ENCODE measurements at regions not wholly inside any gene's neighbourhood (a gene's known extent, or its start where the extent isn't known, plus 50 kb on each side); places are given as distances from the start of the nearest gene placed in this dataset.

DNA sequence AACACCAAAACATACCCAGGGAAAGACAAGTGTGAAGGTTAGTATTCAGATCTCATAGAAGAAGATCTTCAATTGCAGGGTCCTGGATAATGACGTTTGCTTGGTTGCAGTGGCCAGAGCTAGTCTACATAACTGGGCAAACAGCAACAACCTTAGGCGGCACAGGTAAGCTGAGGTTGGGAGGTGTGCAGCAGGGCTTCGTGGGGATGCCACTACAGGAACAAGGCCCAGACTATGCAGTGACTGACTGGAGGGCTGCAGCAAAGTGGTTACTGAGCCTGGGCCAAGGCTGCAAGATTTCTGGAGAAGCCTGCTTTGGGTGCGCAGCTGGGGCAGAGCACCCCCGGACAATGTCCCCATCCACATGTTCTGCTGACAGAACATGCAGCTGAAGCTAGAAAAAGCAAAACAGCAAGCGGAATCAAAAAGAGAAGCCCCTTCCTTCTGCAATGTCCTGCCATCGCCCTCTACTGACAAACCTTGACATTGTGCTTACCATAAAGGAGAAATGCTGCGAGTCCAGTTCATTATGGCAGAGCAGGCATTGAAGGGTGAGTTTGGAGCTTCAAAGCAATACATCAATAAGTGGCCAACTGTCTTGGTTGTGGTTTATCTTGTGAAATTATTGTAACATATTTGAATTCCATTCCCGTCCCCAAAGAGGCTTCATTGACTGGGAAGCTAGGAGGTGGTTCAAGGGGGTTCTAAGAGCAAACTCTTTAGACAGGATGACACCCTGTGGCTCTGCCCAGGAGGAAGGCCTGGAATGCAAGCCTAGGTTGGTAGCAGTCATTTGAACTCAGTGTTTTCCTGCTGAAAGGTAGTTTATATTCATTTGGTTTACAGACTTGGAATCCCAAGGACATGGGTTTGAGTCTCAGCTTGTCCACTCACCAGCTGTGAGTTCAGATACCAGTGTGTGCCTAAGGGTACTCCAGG, 217.0 kb downstream of the PDCD6IP start:
- no peaks in the 10 kb centered on the region for H3K79me1 ChIP-seq (ENCODE audit: low read length)
- no peak overlapping the region for H3K4me2 ChIP-seq (ENCODE audit: low read length)
- H2BK120ac ChIP-seq (ENCODE audit: insufficient read depth, low read length, poor library complexity), result no peak overlapping the region
- DNase-seq, result peak in 1 of 2 donors; percentile 8
- no peaks in the 10 kb centered on the region for H3K36me3 ChIP-seq (ENCODE audit: control insufficient read depth in 1 of 2, insufficient read depth in 2 of 2, low read length in 2 of 2)
- H3K18ac ChIP-seq (ENCODE audit: low read length), result no peak overlapping the region
- H3K4me3 ChIP-seq (ENCODE audit: low read depth, low read length), result peak overlapping the region; percentile 11
- WGBS (ENCODE audit: extremely low coverage, insufficient coverage, insufficient read length), result no CpG with 5 or more reads among the region's 9 CpGs
- H4K91ac ChIP-seq (ENCODE audit: low read depth, low read length), result no peak overlapping the region
- no peak overlapping the region for H2AK5ac ChIP-seq (ENCODE audit: low read length)
- no peaks in the 10 kb centered on the region for H3K27me3 ChIP-seq (ENCODE audit: insufficient read depth, low read length)
- no peak overlapping the region for H3K23ac ChIP-seq (ENCODE audit: low read length)
- H3K4me1 ChIP-seq (ENCODE audit: control insufficient read depth in 1 of 2, insufficient read depth in 2 of 2, low read length in 2 of 2), result no peaks in the 10 kb centered on the region
- no peak overlapping the region for H4K12ac ChIP-seq (ENCODE audit: low read depth, low read length)
- no peaks in the 10 kb centered on the region for H3K9me3 ChIP-seq (ENCODE audit: insufficient read depth, low read depth, low read length)
- H3K9ac ChIP-seq (ENCODE audit: low read length), result no peak overlapping the region
- H2BK5ac ChIP-seq (ENCODE audit: low read depth, low read length, poor library complexity), result no peak overlapping the region
- H2AFZ ChIP-seq (ENCODE audit: insufficient read depth, low read length, poor library complexity), result no peak overlapping the region
- no peak overlapping the region for H3K27ac ChIP-seq (ENCODE audit: low read depth, low read length)
- H3K14ac ChIP-seq (ENCODE audit: low read length), result no peak overlapping the region
- no peaks in the 10 kb centered on the region for H3K79me2 ChIP-seq (ENCODE audit: control insufficient read depth, insufficient read depth, low read length, poor library complexity)
- no peak overlapping the region for H4K8ac ChIP-seq (ENCODE audit: low read depth, low read length)
- H2BK12ac ChIP-seq (ENCODE audit: low read length), result no peak overlapping the region
- H3K4ac ChIP-seq (ENCODE audit: low read depth, low read length), result no peak overlapping the region

DNA sequence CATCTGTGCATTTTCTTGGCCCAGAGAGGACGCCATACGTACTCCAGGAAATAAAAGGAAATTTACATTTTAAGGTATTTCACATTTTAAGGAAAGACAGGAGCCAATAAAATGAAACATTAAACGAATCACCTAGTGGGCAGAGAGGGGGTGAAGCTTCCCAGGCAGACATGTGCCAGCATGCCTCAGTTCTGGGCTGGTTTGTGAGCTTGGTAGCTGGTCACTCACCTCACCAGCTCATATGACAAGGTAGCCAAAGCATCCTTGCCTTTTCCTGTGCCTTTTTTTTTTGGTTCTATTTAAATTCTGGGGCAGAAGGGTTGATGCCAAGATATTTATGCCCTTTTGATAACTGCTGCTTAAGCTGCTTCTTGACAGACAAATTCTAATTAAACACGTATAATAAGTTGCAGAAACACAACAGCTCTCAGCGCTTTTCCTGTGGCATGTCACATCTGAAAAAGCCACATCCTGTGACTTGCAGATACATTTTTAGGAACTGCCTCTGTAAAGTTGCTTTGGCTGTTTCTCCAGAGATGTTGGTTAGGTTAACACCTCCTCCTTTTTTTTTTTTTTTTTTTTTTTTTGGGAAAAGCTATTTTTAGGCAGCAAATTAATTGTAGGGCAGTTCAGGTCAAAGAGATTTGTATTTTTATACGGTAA, 218.6 kb downstream of the PDCD6IP start:
- WGBS (ENCODE audit: extremely low coverage, insufficient coverage, insufficient read length), result no CpG with 5 or more reads among the region's 6 CpGs
- Histone ChIP-seq H2BK12ac (ENCODE audit: low read length) (no peak overlapping the region), H3K18ac (ENCODE audit: low read length) (no peak overlapping the region), H2BK120ac (ENCODE audit: insufficient read depth, low read length, poor library complexity) (no peak overlapping the region), H3K79me1 (ENCODE audit: low read length) (no peaks in the 10 kb centered on the region), H3K14ac (ENCODE audit: low read length) (no peak overlapping the region), H3K4me3 (ENCODE audit: low read depth, low read length) (no peak overlapping the region), H3K23ac (ENCODE audit: low read length) (no peak overlapping the region), H3K79me2 (ENCODE audit: control insufficient read depth, insufficient read depth, low read length, poor library complexity) (no peaks in the 10 kb centered on the region), H2BK5ac (ENCODE audit: low read depth, low read length, poor library complexity) (no peak overlapping the region), H2AFZ (ENCODE audit: insufficient read depth, low read length, poor library complexity) (no peak overlapping the region), H4K12ac (ENCODE audit: low read depth, low read length) (no peak overlapping the region), H3K27me3 (ENCODE audit: insufficient read depth, low read length) (no peaks in the 10 kb centered on the region), H3K4ac (ENCODE audit: low read depth, low read length) (no peak overlapping the region), H3K36me3 (ENCODE audit: control insufficient read depth in 1 of 2, insufficient read depth in 2 of 2, low read length in 2 of 2) (no peaks in the 10 kb centered on the region), H4K91ac (ENCODE audit: low read depth, low read length) (no peak overlapping the region), H4K8ac (ENCODE audit: low read depth, low read length) (no peak overlapping the region), H3K4me2 (ENCODE audit: low read length) (no peak overlapping the region), H3K4me1 (ENCODE audit: control insufficient read depth in 1 of 2, insufficient read depth in 2 of 2, low read length in 2 of 2) (no peaks in the 10 kb centered on the region), H3K9me3 (ENCODE audit: insufficient read depth, low read depth, low read length) (no peaks in the 10 kb centered on the region), H3K9ac (ENCODE audit: low read length) (no peak overlapping the region), H2AK5ac (ENCODE audit: low read length) (no peak overlapping the region), H3K27ac (ENCODE audit: low read depth, low read length) (no peak overlapping the region)
- no peak for DNase-seq

DNA sequence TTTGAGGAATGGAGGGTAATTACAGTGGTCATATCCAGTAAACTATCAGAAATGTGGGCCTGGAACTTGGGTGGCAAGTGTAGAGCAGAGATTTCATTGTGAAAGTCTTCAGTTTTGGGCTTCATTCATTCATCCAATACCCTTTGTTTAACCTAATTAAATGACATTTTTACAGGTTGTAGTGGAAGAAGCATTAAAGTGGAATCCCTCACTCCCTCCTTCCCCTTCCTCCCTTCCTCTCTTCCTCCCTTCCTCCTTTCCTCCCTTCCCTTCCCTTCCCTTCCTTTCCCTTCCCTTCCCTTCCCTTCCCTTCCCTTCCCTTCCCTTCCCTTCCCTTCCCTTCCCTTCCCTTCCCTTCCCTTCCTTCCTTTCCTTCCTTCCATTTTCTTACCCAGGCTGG, 219.3 kb downstream of the PDCD6IP start:
- Histone ChIP-seq H2AFZ (ENCODE audit: insufficient read depth, low read length, poor library complexity) (no peak overlapping the region), H2AK5ac (ENCODE audit: low read length) (no peak overlapping the region)

DNA sequence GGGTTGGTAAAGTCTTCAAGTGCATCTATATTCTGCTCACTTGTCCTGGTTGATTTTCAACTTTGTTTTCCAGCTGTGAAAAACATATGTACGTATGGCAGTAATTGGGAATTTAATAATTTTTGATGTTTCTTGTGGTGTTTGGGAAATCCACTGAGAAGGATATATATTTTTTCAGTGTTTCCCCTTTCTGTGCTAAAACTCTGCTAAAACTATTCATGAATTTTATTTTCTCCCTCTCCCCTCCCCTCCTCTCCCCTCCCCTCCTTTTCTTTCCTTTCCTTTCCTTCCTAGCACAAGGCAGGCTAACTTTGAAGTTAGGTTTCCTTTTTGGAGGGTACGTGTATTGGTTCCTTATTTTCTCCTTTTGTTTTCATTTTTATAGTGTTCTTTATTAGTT, 220.7 kb downstream of the PDCD6IP start:
- Histone ChIP-seq H3K14ac (ENCODE audit: low read length) (no peak overlapping the region), H4K8ac (ENCODE audit: low read depth, low read length) (no peak overlapping the region), H3K18ac (ENCODE audit: low read length) (no peak overlapping the region), H3K27me3 (ENCODE audit: insufficient read depth, low read length) (no peaks in the 10 kb centered on the region), H3K79me2 (ENCODE audit: control insufficient read depth, insufficient read depth, low read length, poor library complexity) (no peaks in the 10 kb centered on the region), H2BK120ac (ENCODE audit: insufficient read depth, low read length, poor library complexity) (no peak overlapping the region), H3K9ac (ENCODE audit: low read length) (no peak overlapping the region), H3K4me2 (ENCODE audit: low read length) (no peak overlapping the region), H3K36me3 (ENCODE audit: control insufficient read depth in 1 of 2, insufficient read depth in 2 of 2, low read length in 2 of 2) (no peaks in the 10 kb centered on the region), H3K23ac (ENCODE audit: low read length) (no peak overlapping the region), H3K9me3 (ENCODE audit: insufficient read depth, low read depth, low read length) (no peaks in the 10 kb centered on the region), H2BK12ac (ENCODE audit: low read length) (no peak overlapping the region), H3K4me1 (ENCODE audit: control insufficient read depth in 1 of 2, insufficient read depth in 2 of 2, low read length in 2 of 2) (no peaks in the 10 kb centered on the region), H2AFZ (ENCODE audit: insufficient read depth, low read length, poor library complexity) (no peak overlapping the region), H2AK5ac (ENCODE audit: low read length) (no peak overlapping the region), H4K12ac (ENCODE audit: low read depth, low read length) (no peak overlapping the region), H4K91ac (ENCODE audit: low read depth, low read length) (no peak overlapping the region), H3K79me1 (ENCODE audit: low read length) (no peaks in the 10 kb centered on the region), H3K4me3 (ENCODE audit: low read depth, low read length) (no peak overlapping the region), H2BK5ac (ENCODE audit: low read depth, low read length, poor library complexity) (no peak overlapping the region), H3K4ac (ENCODE audit: low read depth, low read length) (no peak overlapping the region), H3K27ac (ENCODE audit: low read depth, low read length) (no peak overlapping the region)
- DNase-seq, result no peak
- no CpG with 5 or more reads among the region's 2 CpGs for WGBS (ENCODE audit: extremely low coverage, insufficient coverage, insufficient read length)

More for the DNA sequence above, 219.3 kb downstream of the PDCD6IP start:
- Histone ChIP-seq H3K9me3 (ENCODE audit: insufficient read depth, low read depth, low read length) (no peaks in the 10 kb centered on the region), H3K9ac (ENCODE audit: low read length) (no peak overlapping the region), H2BK120ac (ENCODE audit: insufficient read depth, low read length, poor library complexity) (no peak overlapping the region), H3K79me2 (ENCODE audit: control insufficient read depth, insufficient read depth, low read length, poor library complexity) (no peaks in the 10 kb centered on the region), H4K8ac (ENCODE audit: low read depth, low read length) (no peak overlapping the region), H2BK5ac (ENCODE audit: low read depth, low read length, poor library complexity) (no peak overlapping the region), H2BK12ac (ENCODE audit: low read length) (no peak overlapping the region), H3K79me1 (ENCODE audit: low read length) (no peaks in the 10 kb centered on the region), H3K4ac (ENCODE audit: low read depth, low read length) (no peak overlapping the region), H3K4me2 (ENCODE audit: low read length) (no peak overlapping the region), H3K4me3 (ENCODE audit: low read depth, low read length) (no peak overlapping the region), H3K14ac (ENCODE audit: low read length) (no peak overlapping the region), H4K12ac (ENCODE audit: low read depth, low read length) (no peak overlapping the region), H3K4me1 (ENCODE audit: control insufficient read depth in 1 of 2, insufficient read depth in 2 of 2, low read length in 2 of 2) (no peaks in the 10 kb centered on the region), H3K36me3 (ENCODE audit: control insufficient read depth in 1 of 2, insufficient read depth in 2 of 2, low read length in 2 of 2) (no peaks in the 10 kb centered on the region), H4K91ac (ENCODE audit: low read depth, low read length) (no peak overlapping the region), H3K18ac (ENCODE audit: low read length) (no peak overlapping the region), H3K23ac (ENCODE audit: low read length) (no peak overlapping the region), H3K27me3 (ENCODE audit: insufficient read depth, low read length) (no peaks in the 10 kb centered on the region), H3K27ac (ENCODE audit: low read depth, low read length) (no peak overlapping the region)
- DNase-seq, result no peak

Data from trophoblast cell (in vitro differentiated cells and primary cell).